ENCODE measurements at regions not wholly inside any gene's neighbourhood (a gene's known extent, or its start where the extent isn't known, plus 50 kb on each side); places are given as distances from the start of the nearest gene placed in this dataset.

- DNase-seq (ENCODE audit: extremely low read depth in 1 of 11, low read depth in 9 of 11, low spot score in 4 of 11): no peak
Observed at GRCh38 chr4:175871774-175872405, 59.8 kb upstream of the GPM6A start.

- DNase-seq (ENCODE audit: extremely low read depth in 1 of 11, low read depth in 9 of 11, low spot score in 4 of 11): no peak
Observed at GRCh38 chr4:175873707-175874106, 61.6 kb upstream of the GPM6A start.

GRCh38 chr4:175874306-175874705 is 62.2 kb upstream of the GPM6A start:
- DNase-seq (ENCODE audit: extremely low read depth in 1 of 11, low read depth in 9 of 11, low spot score in 4 of 11): no peak

GRCh38 chr4:175875993-175876771 is 64.1 kb upstream of the GPM6A start:
- no peak for DNase-seq (ENCODE audit: extremely low read depth in 1 of 11, low read depth in 9 of 11, low spot score in 4 of 11)

GRCh38 chr4:175882891-175883290 is 70.8 kb upstream of the GPM6A start:
- no peak for DNase-seq (ENCODE audit: extremely low read depth in 1 of 11, low read depth in 9 of 11, low spot score in 4 of 11)

- no peak for DNase-seq (ENCODE audit: extremely low read depth in 1 of 11, low read depth in 9 of 11, low spot score in 4 of 11)
Observed at GRCh38 chr4:175884048-175884447, 72.0 kb upstream of the GPM6A start.

GRCh38 chr4:175891231-175891630 is 79.2 kb upstream of the GPM6A start:
- no peak for DNase-seq (ENCODE audit: extremely low read depth in 1 of 11, low read depth in 9 of 11, low spot score in 4 of 11)

GRCh38 chr4:175891851-175892250 is 79.8 kb upstream of the GPM6A start:
- peak in 3 of 11 donors; percentile 1 to 12 (median 3) for DNase-seq (ENCODE audit: extremely low read depth in 1 of 11, low read depth in 9 of 11, low spot score in 4 of 11)

GRCh38 chr4:175905925-175906324 is 93.9 kb upstream of the GPM6A start:
- DNase-seq (ENCODE audit: extremely low read depth in 1 of 11, low read depth in 9 of 11, low spot score in 4 of 11): no peak

- no peak for DNase-seq (ENCODE audit: extremely low read depth in 1 of 11, low read depth in 9 of 11, low spot score in 4 of 11)
Observed at GRCh38 chr4:175906384-175906783, 94.3 kb upstream of the GPM6A start.

- no peak for DNase-seq (ENCODE audit: extremely low read depth in 1 of 11, low read depth in 9 of 11, low spot score in 4 of 11)
Observed at GRCh38 chr4:175910700-175911099, 98.6 kb upstream of the GPM6A start.

- peak in 3 of 11 donors; percentile 13 to 18 (median 14) for DNase-seq (ENCODE audit: extremely low read depth in 1 of 11, low read depth in 9 of 11, low spot score in 4 of 11)
Observed at GRCh38 chr4:175916626-175917351, 104.7 kb upstream of the GPM6A start.

GRCh38 chr4:175927121-175927520 is 115.1 kb upstream of the GPM6A start:
- no peak for DNase-seq (ENCODE audit: extremely low read depth in 1 of 11, low read depth in 9 of 11, low spot score in 4 of 11)

GRCh38 chr4:175929441-175929840 is 117.4 kb upstream of the GPM6A start:
- no peak for DNase-seq (ENCODE audit: extremely low read depth in 1 of 11, low read depth in 9 of 11, low spot score in 4 of 11)

- DNase-seq (ENCODE audit: extremely low read depth in 1 of 11, low read depth in 9 of 11, low spot score in 4 of 11): no peak
Observed at GRCh38 chr4:175929932-175930331, 117.9 kb upstream of the GPM6A start.

GRCh38 chr4:175930471-175930870 is 118.4 kb upstream of the GPM6A start:
- no peak for DNase-seq (ENCODE audit: extremely low read depth in 1 of 11, low read depth in 9 of 11, low spot score in 4 of 11)

GRCh38 chr4:175932116-175932515 is 120.1 kb upstream of the GPM6A start:
- no peak for DNase-seq (ENCODE audit: extremely low read depth in 1 of 11, low read depth in 9 of 11, low spot score in 4 of 11)

GRCh38 chr4:175934506-175934905 is 122.4 kb upstream of the GPM6A start:
- no peak for DNase-seq (ENCODE audit: extremely low read depth in 1 of 11, low read depth in 9 of 11, low spot score in 4 of 11)

- no peak for DNase-seq (ENCODE audit: extremely low read depth in 1 of 11, low read depth in 9 of 11, low spot score in 4 of 11)
Observed at GRCh38 chr4:175935016-175935661, 123.1 kb upstream of the GPM6A start.
